GM12878 (cell line): ENCODE measurements at regions not wholly inside any gene's neighbourhood (a gene's known extent, or its start where the extent isn't known, plus 50 kb on each side); places are given as distances from the start of the nearest gene placed in this dataset.

Experiments
- ATAC-seq: fragments of 200-7000 bp; cut with Tn5 transposase; 3 replicates; pipeline ENCODE4 v1.9.1; 2020; ENCODE audit warnings: mild to moderate bottlenecking, moderate library complexity
- BruUV-seq: library from RNA; stranded (reverse); fragments of 400-500 nt; replicated peaks from 2 replicates; lab custom pipeline; 2021; lab: Mats Ljungman, UMichigan
- CTCF ChIA-PET: fragments of 300-600 bp; sonication (Branson Sonifier 250); formaldehyde crosslinking; extraction: SDS; loops from one replicate; lab custom pipeline; 2021; ENCODE audit warnings: inconsistent platforms; lab: Yijun Ruan, JAX
- POLR2A ChIA-PET: fragments of 350-600 bp; formaldehyde crosslinking; extraction: SDS; loops from one replicate; lab custom pipeline; 2021; ENCODE audit warnings: inconsistent platforms; lab: Charles Lee
- RAD21 ChIA-PET: fragments of 300-600 bp; sonication (Branson Sonifier 250); formaldehyde crosslinking; loops from one replicate; lab custom pipeline; 2023; ENCODE audit warnings: antibody characterized with exemption; ENCODE audit not compliant: unreplicated experiment; lab: Charles Lee
- SMC1A ChIA-PET: fragments of 300-600 bp; sonication (Branson Sonifier 250); formaldehyde crosslinking; loops from one replicate; lab custom pipeline; 2023; ENCODE audit not compliant: unreplicated experiment, uncharacterized antibody; lab: Charles Lee
- DNase-seq: peaks from one replicate; pipeline ENCODE4 v3.0.0-alpha.2; 2011; ENCODE audit warnings: low read depth, low spot score
- FAIRE-seq: peaks from 3 replicates; lab custom pipeline; 2011; peaks lifted over from hg19 to GRCh38; lab: Jason Lieb, UNC
- H2AFZ ChIP-seq: 2 replicates; pipeline ENCODE4 v1.6.0; 2011; ENCODE audit warnings: low read depth, low read length, control low read depth; ENCODE audit not compliant: control insufficient read depth
- H3K27ac ChIP-seq: 2 replicates; pipeline ENCODE4 v1.5.1; 2011; ENCODE audit warnings: control low read depth; ENCODE audit not compliant: control insufficient read depth, insufficient read depth
- H3K27me3 ChIP-seq, 2 experiments: replicated peaks in 1 of 2; 2 replicates each; pipeline versions ENCODE4 v1.6.0 to v1.6.1; 2011; ENCODE audit warnings: low read length in 1 of 2; ENCODE audit not compliant: control insufficient read depth in 2 of 2, insufficient read depth in 2 of 2
- H3K36me3 ChIP-seq, 2 experiments: 2 replicates each; pipeline ENCODE4 v1.5.1; 2011; ENCODE audit warnings: low read length in 1 of 2; ENCODE audit not compliant: control insufficient read depth in 2 of 2, insufficient read depth in 2 of 2
- H3K4me1 ChIP-seq: 2 replicates; pipeline ENCODE4 v1.6.1; 2011; ENCODE audit warnings: mild to moderate bottlenecking, low read length, moderate library complexity, mixed read lengths; ENCODE audit not compliant: control insufficient read depth, insufficient read depth
- H3K4me2 ChIP-seq: 2 replicates; pipeline ENCODE4 v1.6.0; 2011; ENCODE audit warnings: control low read depth; ENCODE audit not compliant: control insufficient read depth, insufficient read depth
- H3K4me3 ChIP-seq: fragments of 200-600 bp; sonication (generic); 2 replicates; pipeline ENCODE4 v1.5.1; 2016
- H3K79me2 ChIP-seq: 2 replicates; pipeline ENCODE4 v1.6.0; 2011; ENCODE audit warnings: low read length; ENCODE audit not compliant: control insufficient read depth, insufficient read depth
- H3K9ac ChIP-seq: 2 replicates; pipeline ENCODE4 v1.8.0; 2011; ENCODE audit warnings: low read length, control low read depth, mixed read lengths; ENCODE audit not compliant: control insufficient read depth, insufficient read depth
- H3K9me3 ChIP-seq: replicated peaks from 3 replicates; pipeline ENCODE4 v1.5.1; 2011; ENCODE audit warnings: mild to moderate bottlenecking, low read length; ENCODE audit not compliant: control insufficient read depth, insufficient read depth
- H4K20me1 ChIP-seq: 2 replicates; pipeline ENCODE4 v1.6.0; 2011; ENCODE audit not compliant: control insufficient read depth, insufficient read depth
- CREM ChIP-seq: IDR thresholded peaks from 2 replicates; pipeline ENCODE4 v1.6.1; 2014; ENCODE audit warnings: antibody characterized with exemption, low read depth
- E4F1 ChIP-seq: fragments of 450-650 bp; IDR thresholded peaks from 2 replicates; pipeline ENCODE4 v1.6.1; 2018; ENCODE audit warnings: borderline replicate concordance, mild to moderate bottlenecking; ENCODE audit not compliant: partially characterized antibody
- EGR1 ChIP-seq, 2 experiments: IDR thresholded peaks; 1 replicate in 1 of 2; 2 replicates in 1 of 2; pipeline ENCODE4 v1.6.1; 2011 to 2012; ENCODE audit warnings: low read depth in 2 of 2, low read length in 2 of 2, borderline replicate concordance in 1 of 2, mild to moderate bottlenecking in 1 of 2, moderate library complexity in 1 of 2
- MAX ChIP-seq: IDR thresholded peaks from 2 replicates; pipeline ENCODE4 v1.6.1; 2012; ENCODE audit warnings: low read depth, low read length, improper control_type of control experiment
- NFYB ChIP-seq: IDR thresholded peaks from 2 replicates; pipeline ENCODE4 v1.6.1; 2011; ENCODE audit warnings: low read depth, mild to moderate bottlenecking, low read length, improper control_type of control experiment, moderate library complexity; ENCODE audit not compliant: insufficient read depth
- NR2C1 ChIP-seq: fragments of 450-650 bp; IDR thresholded peaks from 2 replicates; pipeline ENCODE4 v1.6.1; 2017; ENCODE audit warnings: antibody characterized with exemption, mild to moderate bottlenecking, moderate library complexity
- PBX3 ChIP-seq: IDR thresholded peaks from 2 replicates; pipeline ENCODE4 v1.6.1; 2011; ENCODE audit warnings: mild to moderate bottlenecking, low read depth, low read length, moderate library complexity; ENCODE audit not compliant: insufficient replicate concordance
- POLR2AphosphoS5 ChIP-seq: IDR thresholded peaks from 2 replicates; pipeline ENCODE4 v1.6.1; 2011; ENCODE audit warnings: mild to moderate bottlenecking, low read length, inconsistent platforms
- PRDM15 ChIP-seq: fragments of 450-650 bp; formaldehyde crosslinking; IDR thresholded peaks from 2 replicates; pipeline ENCODE4 v1.4.0; 2020; ENCODE audit warnings: mild to moderate bottlenecking, moderate library complexity
- SMAD1 ChIP-seq: fragments of 450-650 bp; IDR thresholded peaks from 2 replicates; pipeline ENCODE4 v1.6.1; 2018; ENCODE audit warnings: mild to moderate bottlenecking, low read depth; ENCODE audit not compliant: partially characterized antibody
- SRF ChIP-seq, 2 experiments: IDR thresholded peaks; 2 replicates each; pipeline ENCODE4 v1.6.1; 2011; ENCODE audit warnings: low read depth in 2 of 2, low read length in 2 of 2, mild to moderate bottlenecking in 1 of 2, moderate library complexity in 1 of 2
- STAT3 ChIP-seq: IDR thresholded peaks from 2 replicates; pipeline ENCODE4 v1.6.1; 2011; ENCODE audit warnings: low read depth, low read length, improper control_type of control experiment
- WRNIP1 ChIP-seq: IDR thresholded peaks from 2 replicates; pipeline ENCODE4 v1.6.1; 2011; ENCODE audit warnings: low read depth, low read length, improper control_type of control experiment, borderline replicate concordance
- ZZZ3 ChIP-seq: IDR thresholded peaks from 2 replicates; pipeline ENCODE4 v1.6.1; 2011; ENCODE audit warnings: low read depth; ENCODE audit not compliant: control insufficient read depth, insufficient read length
- WGBS: methylation state at CpG from one replicate; pipeline ENCODE4 v1.1.6; 2016; ENCODE audit warnings: low lambda C conversion rate; ENCODE audit not compliant: insufficient replicate concordance, insufficient coverage; ENCODE audit errors: missing lambda C conversion rate; 5-methylcytosine and 5-hydroxymethylcytosine counted together
- in situ Hi-C: fragments of 300-500 bp; cut with MboI; formaldehyde crosslinking; loops from 9 replicates; pipeline ENCODE4 v1.14.3; 2018; ENCODE audit warnings: mixed read lengths
- intact Hi-C: fragments of 100-400 bp; cut with micrococcal nuclease; formaldehyde crosslinking; loops from one replicate; pipeline ENCODE4 v1.14.2; 2022; ENCODE audit not compliant: unreplicated experiment

- TF ChIP-seq PBX3, result no peak
- no peak for TF ChIP-seq WRNIP1
These were observed 237.6 kb upstream of the NDST3 start (continued) for GRCh38 chr4:117796677-117797076.

GRCh38 chr4:117800636-117801035 is 233.7 kb upstream of the NDST3 start:
- no TSS peak for BruUV-seq
- ChIA-PET POLR2A (no interaction called here), CTCF (no interaction called here), RAD21 (no interaction called here), SMC1A (no interaction called here)
- in situ Hi-C loops (no loop called here), intact Hi-C loops (no loop called here)
- Histone ChIP-seq H3K4me3 (no peak overlapping the region), H3K9ac (no peak overlapping the region), H3K9me3 (no peaks in the 10 kb centered on the region), H3K27ac (no peak overlapping the region), H2AFZ (no peak overlapping the region), H3K79me2 (no peaks in the 10 kb centered on the region), H3K36me3 (no peaks in the 10 kb centered on the region), H3K4me1 (no peaks in the 10 kb centered on the region), H3K4me2 (no peak overlapping the region), H4K20me1 (no peaks in the 10 kb centered on the region), H3K27me3 (no peaks in the 10 kb centered on the region)
- no peak for ATAC-seq
- FAIRE-seq, result no peak
- WGBS, result 35% methylated on average over 6 of the region's 6 CpGs
- no peak for DNase-seq
- no peak for TF ChIP-seq CREM
- no peak for TF ChIP-seq E4F1
- no peak for TF ChIP-seq EGR1 (IDR thresholded peaks at IDR 0.05; ENCODE audit: borderline replicate concordance in 1 of 2, low read depth in 2 of 2, low read length in 2 of 2)
- TF ChIP-seq SRF (IDR thresholded peaks at IDR 0.05; ENCODE audit: low read depth in 2 of 2, low read length in 2 of 2), result no peak
- no peak for TF ChIP-seq ZZZ3
- TF ChIP-seq NR2C1, result no peak
- no peak for TF ChIP-seq NFYB
- no peak for TF ChIP-seq STAT3
- TF ChIP-seq MAX, result no peak
- TF ChIP-seq SMAD1, result no peak
- no peak for TF ChIP-seq PRDM15 (CRISPR knock-in tag)
- TF ChIP-seq POLR2AphosphoS5, result no peak
